ENCODE measurements at regions not wholly inside any gene's neighbourhood (a gene's known extent, or its start where the extent isn't known, plus 50 kb on each side); places are given as distances from the start of the nearest gene placed in this dataset.
A peak's percentile ranks its signal among the peaks of the same experiment; 100 is the strongest.
"Not testable (repeated sequence)": the region's sequence is repeated elsewhere in the genome, so short reads cannot be mapped to it uniquely, and the experiment has no call there.

DNA sequence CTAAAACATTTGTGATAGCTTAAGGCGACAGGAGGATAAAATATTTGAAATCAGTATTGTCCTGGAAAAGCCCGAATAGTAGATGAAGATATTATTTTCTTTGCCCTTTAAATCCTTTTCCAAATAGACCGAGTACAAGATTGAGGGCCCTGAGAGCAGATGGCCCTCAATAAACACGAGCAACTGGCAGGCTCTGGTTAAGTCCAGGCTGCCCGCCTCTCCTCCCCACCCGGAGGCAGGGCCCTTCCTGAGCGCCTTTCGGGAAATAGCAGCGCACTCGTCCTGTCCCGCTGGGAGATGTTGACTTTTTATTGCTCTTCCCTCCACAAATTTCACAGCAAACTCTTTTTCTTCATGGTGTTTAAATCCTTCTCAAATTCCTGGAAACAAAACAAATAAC is 50.8 kb upstream of the MAX start:
- no peak for DNase-seq (ENCODE audit: low read depth)

DNA sequence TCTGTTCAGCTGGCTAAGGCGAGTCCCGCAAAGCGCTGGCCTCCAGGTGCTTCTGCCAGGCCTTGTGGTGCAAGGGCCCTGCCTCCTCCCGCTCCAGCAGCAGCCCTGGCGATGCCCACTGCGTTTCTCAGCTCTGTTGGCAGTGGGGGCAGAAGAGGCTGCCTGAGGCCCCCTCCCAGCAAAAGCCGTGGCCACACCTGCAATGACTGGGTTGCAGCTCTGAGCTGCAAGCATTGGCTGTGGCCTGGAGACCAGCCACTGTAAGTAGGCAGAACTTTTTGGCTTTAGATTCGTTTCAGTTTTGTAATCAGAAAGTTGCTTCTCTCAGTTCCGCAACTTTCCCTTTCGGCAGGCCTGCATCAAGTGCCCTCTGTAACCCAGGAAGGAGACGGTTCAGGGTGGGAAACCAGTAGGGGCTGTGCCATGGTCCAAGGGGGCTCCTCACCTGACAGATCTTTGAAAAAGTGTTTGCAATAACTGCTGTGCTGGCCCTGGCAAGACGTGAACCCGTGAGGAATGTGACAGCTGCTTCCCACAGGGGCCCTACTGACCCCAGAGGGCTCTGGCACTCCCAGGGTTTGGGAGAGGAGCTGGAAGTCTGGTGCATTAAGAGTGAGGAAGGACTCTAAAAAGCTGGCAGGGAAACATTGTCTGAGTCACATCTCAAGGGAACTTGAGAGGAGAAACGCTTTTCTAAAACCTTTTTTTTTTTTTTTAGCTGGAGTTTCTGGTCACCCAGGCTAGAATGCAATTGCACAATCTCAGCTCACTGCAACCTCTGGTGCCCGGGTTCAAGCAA is 54.5 kb upstream of the MAX start:
- DNase-seq (ENCODE audit: low read depth), result no peak

DNA sequence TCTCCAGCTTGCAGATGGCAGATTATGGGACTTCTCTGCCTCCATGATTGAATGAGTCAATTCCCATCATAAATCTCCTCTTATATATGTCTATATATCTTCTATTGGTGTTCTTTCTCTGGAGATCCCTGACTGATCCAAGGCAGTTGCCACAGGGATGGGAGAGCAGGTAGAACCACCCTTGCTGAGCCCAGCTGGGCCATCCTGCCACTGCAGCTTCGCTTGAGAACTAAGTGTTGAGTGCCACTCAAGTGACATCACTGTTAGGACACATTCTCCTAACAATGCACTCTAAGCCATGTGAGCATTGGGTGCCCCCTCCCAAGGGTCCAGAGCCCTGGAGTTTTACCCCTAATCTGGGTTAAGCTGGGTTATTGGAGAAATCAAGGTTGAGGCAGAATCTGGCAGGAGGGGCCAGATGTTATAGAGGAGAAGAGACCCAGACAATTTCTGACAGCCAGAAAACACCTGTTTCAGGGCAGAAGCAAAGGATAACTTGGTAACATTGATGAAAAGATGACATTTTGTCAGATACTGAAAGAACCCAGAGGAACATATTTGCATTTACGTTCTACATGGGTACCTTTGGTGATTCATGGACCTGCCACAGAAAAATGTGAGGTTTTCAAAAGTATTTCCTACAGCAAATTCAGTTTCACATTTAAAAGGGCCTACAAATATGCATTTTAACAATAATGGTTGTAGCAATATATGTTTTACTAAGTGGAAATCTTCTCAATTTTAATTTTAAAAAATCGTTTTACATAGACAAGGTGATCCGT is 57.2 kb upstream of the MAX start:
- no peak for DNase-seq (ENCODE audit: low read depth)

DNA sequence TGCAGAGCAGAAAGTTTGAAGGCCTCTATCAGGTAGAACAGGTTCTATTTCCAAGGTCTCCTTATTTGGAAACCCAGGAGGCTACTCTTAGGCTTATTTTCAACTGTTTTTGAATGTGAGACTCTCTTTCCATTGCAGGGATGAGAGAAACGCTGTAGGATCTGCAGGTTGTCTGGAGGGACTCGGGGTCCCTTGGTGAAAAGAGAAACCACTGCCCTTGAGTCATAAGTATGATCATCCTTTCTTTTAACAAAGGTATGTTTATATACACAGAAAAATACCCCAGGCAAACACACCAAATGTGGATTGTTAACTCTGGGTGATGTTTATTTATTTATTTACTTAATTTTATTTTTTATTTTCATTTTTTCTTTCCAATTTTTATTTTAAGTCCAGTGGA is 57.8 kb upstream of the MAX start:
- no peak for DNase-seq (ENCODE audit: low read depth)

DNA sequence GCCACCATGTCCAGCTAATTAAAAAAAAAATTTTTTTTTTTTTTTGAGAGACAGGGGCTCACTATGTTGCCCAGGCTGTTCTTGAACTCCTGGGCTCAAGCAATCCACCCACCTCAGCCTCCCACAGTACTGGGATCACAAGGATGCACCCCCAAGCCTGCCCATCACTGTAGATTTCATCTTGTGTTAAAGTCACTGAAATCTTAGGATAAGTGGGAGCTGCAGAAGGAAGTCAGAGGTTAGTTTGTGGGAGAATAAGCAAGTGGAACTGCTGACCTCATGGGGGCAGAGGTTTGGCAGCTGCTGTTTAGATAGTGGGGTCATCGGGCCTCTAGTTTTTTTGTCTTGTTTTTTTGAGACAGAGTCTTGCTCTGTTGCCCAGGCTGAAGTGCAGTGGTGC is 59.7 kb upstream of the MAX start:
- no peak for DNase-seq (ENCODE audit: low read depth)

DNA sequence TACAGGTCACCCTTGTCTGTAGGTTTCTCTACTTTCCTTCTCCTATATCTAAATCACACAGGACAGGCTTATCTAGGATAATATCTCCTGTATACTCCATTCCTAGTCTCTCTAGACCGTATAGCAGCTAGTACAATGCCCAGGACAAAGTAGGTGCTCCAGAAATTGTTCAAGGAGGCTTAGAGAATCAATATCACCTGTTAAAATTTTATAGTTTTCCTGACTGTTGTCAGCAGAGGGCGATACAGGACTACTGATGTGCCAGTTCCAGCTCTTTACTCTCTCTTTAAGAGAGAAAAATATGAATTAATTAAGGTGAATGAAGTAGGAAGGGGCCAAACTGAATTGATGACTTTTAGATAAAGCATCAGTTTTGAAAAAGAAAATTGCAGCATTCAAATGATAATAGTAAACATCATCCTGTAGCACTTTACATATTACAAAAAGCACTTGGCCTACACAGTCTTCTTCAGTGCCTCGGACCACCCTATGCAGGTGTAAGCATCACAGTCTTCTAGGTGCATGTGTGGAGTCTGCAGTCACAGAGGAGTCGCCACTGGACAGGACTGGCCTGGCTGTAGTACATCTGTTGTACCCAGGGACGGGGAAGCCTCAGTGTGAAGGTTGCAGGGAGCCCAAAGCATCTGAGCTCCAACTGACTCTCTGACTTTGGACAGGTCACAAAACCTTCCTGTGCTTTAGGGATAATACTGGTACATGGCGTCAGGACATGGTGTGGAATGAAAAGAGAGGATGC is 61.9 kb upstream of the MAX start:
- DNase-seq (ENCODE audit: low read depth), result no peak

DNA sequence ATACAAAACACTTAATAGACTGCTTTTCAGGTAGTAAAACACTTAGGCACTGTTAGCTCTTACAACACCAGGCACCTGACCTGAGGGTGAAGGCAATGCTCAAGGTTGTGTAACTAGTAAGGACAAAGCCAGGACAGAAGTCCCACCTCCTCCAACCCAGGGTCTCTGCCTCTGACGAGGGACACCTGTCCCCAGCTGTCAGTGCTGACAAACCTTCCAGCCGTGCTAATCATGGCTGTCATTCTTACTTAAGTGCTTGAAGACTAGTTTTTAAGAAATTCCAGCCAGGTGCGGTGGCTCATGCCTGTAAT is 62.5 kb upstream of the MAX start:
- DNase-seq (ENCODE audit: low read depth), result no peak

DNA sequence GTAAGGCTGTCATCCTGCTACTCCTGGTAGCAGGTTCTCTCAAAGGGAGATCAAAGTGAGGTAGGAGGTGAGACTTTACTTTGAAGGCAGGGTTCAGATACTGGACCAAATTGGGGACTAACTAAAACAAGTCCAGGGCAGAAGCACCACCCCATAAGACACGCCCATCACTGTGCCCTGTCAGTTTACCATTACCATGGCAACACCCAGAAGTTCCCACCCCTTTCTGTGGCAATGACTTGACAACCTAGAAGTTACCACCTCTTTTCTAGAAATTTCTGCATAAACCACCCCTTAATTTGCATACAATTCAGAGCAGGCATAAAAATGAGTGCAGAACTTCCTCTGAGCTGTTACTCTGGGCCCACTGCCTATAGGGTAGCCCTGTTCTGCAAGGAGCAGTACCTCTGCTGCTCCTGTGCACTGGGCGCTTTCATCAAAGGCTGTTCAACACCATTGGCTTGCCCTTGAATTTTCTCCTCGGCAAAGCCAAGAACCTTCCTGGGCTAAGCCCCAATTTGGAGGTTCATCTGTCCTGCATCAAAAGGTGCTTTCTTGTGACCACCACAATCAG is 64.8 kb upstream of the MAX start:
- no peak for DNase-seq (ENCODE audit: low read depth)

DNA sequence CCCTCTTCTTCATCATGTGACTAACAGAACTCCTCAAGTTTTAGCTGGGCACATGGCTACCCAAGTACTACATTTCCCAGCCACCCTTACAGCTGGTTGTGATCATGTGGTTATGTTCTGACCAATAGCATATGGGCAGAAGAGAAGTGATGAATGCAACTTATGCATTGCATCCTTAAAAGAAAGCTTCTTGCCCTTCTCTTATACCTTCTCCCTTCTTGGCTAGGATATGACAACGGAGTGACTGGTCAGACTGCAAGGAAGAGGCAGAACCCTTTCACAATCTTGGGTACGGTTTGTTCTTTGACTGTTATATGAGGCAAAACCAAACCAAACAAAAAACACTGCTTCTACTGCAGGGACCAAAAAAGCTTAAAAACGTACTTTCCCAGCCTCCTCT is 66.5 kb upstream of the MAX start:
- no peak for DNase-seq (ENCODE audit: low read depth)

DNA sequence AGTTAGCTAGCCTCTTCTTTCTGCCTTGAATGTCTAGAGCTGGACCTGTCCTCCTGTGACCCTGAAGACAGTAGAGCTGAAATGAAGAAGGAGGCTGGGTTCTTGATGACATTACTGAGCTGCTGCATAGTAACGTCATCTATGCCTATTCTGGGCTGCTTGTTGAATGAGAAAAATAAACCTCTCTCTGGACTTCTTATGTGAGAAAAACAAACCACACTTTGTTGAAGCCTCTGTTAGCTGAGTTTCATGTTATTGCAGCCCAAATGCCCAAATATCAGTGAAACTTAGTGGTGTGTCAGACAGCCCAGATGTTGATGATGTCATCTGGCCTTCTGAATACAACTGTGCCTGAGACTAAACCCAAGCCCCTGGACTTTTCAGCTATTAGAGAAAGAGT is 67.0 kb upstream of the MAX start:
- no peak for DNase-seq (ENCODE audit: low read depth)

DNA sequence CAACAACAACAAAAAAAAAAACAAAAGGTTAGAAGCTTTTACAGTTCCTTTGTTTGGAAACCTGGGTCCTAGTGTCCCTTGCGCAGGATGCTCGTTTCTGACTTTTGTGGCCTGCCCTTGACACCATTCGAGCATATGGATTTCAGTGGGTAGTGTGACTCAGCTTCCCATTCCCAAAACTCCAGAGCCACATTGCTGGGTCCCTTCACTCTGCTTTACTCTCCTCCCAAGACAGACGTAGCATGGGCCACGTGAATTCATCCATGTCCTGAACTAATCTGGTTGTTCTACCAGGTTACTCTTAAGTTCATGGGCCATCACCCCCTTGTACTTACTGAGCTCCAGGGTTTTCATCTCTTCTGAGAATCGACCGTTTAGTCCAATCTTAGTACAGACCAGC is 68.0 kb upstream of the MAX start:
- no peak for DNase-seq (ENCODE audit: low read depth)

DNA sequence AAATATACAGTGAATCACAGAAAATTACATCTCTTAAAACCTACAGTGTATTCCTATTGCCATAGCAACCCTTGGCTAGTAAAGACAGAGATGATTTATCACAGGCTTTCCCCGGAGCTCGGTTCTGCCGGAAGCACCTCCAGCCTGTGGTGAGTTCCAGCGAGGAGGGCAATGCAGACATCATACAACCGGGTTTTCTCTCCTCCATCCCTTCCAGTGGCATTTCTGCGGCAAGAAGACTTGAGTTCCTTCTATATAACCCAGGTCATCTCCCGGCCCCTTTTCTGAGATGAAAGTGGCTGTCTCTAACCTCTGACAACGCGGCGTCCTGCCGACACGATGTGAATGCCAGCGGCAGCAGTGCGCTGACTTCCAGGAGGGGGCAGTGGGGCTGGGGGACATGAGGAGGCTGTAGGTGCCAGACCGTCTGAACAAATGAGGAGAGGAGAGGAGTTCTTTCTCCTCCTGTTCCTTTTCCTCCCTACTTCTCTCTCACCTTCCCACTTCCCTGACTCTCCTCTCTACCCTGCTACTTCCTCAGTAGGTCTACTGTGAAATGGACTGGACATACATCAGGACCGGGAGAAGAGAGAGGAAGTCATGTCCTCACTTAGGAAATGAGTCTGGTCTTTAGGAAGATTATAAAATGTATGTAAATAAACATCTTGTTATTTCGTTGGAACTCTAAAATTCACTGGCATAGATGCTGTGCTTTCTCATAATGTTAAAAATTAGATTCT is 68.6 kb upstream of the MAX start:
- peak; percentile 63 for DNase-seq (ENCODE audit: low read depth)

DNA sequence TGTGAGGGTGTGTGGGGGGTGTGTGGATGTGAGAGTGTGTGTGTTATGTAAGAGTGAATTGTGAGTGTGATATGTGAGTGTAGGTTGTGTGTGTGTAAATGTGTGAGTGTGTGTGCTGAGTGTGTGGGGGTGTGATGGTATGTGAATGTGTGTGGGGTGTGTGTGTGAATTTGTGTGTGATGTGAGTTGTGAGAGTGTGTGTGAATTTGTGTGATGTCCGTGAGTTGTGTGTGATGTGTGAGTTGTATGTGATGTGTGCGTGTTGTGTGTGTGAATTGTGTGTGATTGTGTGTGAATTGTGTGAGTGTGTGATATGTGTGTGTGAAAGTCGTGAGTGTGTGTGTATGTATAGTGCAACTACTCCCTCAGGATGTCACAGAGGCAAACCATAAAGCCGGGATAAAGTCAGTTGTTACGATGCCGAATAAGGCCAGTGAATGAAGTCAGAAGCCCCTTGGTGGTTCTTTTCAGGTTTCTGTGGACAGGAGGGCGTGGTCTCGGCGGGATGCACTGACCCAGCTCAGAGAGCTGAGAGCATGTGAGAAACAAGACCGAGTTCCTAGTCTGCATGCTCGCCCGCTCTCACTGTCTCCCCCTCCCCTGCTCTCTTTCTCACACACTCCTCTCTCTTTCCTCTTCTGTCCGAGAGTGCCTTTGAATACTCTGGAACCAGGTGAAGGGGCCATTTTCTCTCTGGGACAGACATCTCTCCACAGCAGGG is 71.8 kb upstream of the MAX start:
- no peak for DNase-seq (ENCODE audit: low read depth)

DNA sequence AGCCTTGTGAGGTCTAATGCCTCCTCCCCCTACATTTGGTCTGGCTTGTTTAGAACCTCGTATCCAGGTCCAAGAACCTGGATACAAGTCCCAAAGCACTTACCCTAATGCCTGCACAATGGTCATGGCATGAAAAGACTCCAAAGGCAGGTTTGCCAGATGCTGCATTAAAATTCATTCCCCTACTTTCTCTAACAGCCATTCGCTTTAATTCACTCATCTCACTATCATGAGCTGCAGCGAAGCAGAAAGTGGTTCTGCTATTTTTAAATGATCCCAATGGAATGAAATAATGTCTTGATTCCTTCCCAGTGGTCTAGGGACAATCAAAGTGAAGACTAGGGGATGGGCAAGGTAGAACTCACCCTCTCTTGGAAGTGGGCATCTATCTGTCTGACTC is 72.5 kb upstream of the MAX start:
- no peak for DNase-seq (ENCODE audit: low read depth)

DNA sequence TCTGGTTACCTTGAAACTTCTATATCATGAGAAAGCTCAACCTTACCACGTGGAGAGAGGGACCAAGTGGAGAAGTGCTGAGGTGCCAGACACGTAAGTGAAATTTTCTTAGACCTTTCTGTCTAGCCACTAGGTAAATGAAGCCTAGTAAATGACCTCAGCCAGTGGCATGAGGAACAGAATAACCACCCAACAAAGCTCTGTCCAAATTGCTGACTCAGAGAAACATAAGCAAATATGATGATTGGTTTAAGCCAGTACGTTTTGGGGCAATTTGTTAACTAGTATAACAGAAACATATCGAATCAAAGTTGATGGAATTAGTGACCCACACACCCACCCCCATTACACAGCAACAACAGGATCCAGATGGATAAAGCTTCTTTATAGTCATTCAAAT is 75.2 kb upstream of the MAX start:
- no peak for DNase-seq (ENCODE audit: low read depth)

DNA sequence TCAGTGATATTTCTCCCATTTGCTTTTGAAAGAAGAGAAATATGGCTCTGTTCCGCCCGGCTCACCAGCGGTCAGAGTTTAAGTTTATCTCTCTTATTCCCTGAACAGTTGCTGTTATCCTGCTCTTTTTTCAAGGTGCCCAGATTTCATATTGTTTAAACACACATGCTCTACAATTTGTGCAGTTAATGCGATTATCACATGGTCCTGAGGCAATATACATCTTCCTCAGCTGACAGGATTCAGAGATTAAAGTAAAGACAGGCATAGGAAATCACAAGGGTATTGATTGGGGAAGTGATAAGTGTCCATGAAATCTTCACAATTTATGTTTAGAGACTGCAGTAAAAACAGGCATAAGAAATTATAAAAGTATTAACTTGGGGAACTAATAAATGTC is 76.9 kb upstream of the MAX start:
- DNase-seq (ENCODE audit: low read depth), result not testable (repeated sequence)

DNA sequence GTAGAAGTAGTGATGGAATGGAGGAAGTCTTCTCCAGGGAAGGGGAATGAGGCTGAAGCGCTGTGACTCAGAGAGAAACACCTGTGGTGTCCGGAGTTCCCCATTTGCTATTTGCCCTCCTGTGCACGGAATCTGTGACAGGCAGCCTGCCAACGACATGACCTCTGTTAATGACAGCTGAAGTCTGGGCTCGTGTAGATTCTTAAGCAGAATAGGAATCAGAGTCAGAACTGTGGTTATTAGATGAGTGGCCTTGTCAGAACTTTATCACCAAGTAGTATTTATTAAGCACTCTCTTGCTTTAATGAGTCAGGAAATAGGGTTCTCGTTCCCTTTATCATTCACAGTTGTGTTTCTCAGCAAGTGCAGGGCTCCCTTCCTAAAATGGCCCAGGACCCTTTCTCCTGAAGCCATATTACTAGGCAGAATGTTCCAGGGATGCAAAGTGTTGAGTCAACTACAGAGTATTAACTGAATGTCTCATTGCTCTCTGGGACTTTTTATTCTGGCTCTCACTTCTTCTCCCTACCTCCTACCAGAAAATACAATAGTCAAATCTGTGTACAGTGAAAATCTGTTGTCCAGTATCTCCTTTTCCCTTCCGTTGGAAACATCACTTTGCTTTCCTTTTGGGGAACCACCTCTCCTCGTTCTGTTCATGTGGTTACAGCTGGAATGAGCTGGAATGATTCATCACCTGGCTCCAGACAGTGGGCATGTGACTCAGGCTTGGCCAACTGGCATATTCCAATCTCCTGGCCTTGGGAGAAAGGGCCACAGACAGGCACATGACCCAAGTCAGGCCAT is 77.8 kb upstream of the MAX start:
- DNase-seq (ENCODE audit: low read depth), result peak; percentile 74

DNA sequence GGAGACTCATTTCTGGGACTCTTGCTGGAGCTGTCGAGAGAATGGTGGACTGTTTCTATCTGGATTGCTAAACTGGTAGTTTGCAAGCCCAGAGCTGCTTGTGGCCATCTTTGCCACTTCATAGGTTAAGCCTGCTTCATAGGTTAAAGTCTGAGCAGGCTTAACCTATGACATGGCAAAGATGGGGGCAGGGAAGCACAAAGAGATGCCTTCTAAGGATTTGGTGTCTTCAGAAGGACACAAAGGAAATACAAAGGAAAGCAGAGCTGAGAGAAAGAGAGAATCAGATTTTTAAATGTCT is 78.4 kb upstream of the MAX start:
- no peak for DNase-seq (ENCODE audit: low read depth)

DNA sequence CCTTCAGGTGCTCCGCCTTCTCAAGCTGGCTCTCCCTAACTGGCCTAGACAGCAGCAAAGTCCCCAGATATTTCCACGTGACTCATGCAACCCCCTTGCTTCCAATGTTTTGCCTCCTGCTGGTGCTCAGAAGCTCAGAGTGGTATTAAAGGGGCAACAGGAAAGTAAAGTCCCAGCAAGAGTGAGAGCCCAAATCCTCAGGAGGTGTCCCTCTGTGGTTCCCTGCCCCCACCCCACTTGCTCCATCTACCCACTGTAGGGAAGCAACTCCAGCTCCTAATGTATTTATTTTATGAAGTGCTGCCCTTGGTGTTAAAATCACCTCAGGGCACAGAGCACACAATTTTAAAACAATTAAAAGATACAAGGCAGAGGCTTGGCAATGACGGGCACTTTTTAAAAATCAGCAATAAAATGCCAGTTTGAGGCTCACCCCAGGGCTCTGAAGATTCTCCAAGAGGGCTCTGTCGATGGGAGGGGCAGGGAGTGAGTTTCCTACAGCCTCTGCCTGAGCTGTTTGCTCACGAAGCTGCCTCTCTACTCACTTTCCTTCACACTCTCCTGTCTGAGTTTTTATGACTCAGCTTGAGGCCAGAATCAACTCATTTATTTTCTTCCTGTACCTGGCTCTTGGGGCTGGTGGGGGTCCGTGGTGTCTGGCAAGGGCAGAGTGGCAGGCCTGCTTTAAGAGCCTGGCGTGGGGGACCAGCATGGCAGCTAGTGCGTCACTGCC is 81.9 kb upstream of the MAX start:
- no peak for DNase-seq (ENCODE audit: low read depth)

DNA sequence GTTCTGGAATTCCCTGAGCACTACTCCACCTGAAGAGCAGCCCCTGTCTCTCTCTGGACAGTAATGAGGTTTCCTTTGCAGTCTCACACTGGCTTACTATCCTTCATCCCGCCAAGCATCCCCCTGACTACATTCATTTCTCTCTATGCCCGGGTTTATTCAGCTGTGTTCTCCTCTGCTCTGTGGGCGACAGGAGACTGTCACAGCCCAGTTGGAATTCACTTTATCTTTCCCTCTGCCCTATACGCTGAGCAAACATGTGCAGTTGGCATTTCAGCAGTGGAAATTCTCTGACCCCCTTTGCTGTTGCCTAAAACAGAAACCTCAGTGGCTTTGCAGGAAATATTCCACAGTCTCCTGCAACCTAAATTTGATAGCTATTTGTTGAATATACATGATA is 83.5 kb upstream of the MAX start:
- no peak for DNase-seq (ENCODE audit: low read depth)

Measured in non-pigmented ciliary epithelial cell (primary cell).